CD4-positive, alpha-beta T cell treated with Interleukin-21 for 1 hour (primary cell): ENCODE measurements at regions not wholly inside any gene's neighbourhood (a gene's known extent, or its start where the extent isn't known, plus 50 kb on each side); places are given as distances from the start of the nearest gene placed in this dataset.

ENCODE experiments used
- DNase-seq: peaks from one replicate; pipeline ENCODE4 v3.0.0-alpha.2; 2020

DNA sequence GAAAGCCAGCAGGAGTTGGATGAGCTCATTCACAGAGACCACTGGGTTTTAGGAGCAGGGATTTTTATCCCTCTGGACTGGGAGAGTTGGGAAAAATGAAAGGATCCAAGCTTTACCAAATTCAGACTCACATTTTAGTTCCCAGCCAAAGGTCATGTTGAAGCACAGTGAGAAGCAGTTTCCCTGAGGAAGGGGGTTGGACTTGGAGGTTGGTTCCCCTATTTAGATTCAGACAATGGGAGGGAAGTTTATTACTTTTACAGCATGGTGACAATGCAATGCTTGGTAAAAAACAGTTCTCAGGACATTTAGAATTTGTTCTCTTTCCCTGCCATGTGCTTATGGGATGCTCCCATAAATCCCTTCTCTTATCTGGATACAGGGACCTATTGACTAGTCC lies 57.3 kb upstream of the ZNF648 start:
- no peak for DNase-seq

- no peak for DNase-seq
These were observed 53.1 kb upstream of the ZNF648 start for GRCh38 chr1:182114627-182115023.

GRCh38 chr1:182113879-182114626 lies 52.5 kb upstream of the ZNF648 start:
- DNase-seq = no peak

DNA sequence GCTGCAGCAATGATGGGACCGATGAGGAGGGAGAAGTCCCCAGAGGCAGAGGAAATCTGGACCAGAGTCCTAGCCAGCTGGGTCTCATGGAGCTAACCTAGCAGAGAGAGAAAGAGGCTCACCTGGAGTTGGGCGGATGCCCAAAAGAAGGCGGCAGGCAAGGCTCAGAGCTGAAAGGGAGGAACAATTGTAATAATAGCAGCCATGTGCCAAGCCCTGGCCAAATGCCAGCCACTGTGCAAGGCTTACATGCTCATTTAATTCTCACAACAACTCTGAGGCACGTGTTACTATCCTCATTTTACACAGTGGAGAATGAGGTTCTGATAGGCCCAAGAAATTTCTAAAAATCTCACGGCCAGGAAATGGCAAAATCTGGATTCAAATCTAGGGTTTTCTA lies 50.0 kb upstream of the ZNF648 start:
- DNase-seq = no peak
